Ecto neural progenitor cell (in vitro differentiated cells): ENCODE measurements at regions not wholly inside any gene's neighbourhood (a gene's known extent, or its start where the extent isn't known, plus 50 kb on each side); places are given as distances from the start of the nearest gene placed in this dataset.
"Not testable (repeated sequence)": the region's sequence is repeated elsewhere in the genome, so short reads cannot be mapped to it uniquely, and the experiment has no call there.

ENCODE experiments used
- DNase-seq: peaks from one replicate; pipeline ENCODE4 v3.0.0-alpha.2; 2018; ENCODE audit warnings: low spot score

- DNase-seq, result no peak
Observed at GRCh38 chr5:15334551-15335266, 165.3 kb upstream of the FBXL7 start.

GRCh38 chr5:15333091-15333490 is 166.9 kb upstream of the FBXL7 start:
- DNase-seq, result no peak

GRCh38 chr5:15326932-15327331 is 173.0 kb upstream of the FBXL7 start:
- no peak for DNase-seq

- no peak for DNase-seq
Observed at GRCh38 chr5:15326471-15326870, 173.5 kb upstream of the FBXL7 start.

DNA sequence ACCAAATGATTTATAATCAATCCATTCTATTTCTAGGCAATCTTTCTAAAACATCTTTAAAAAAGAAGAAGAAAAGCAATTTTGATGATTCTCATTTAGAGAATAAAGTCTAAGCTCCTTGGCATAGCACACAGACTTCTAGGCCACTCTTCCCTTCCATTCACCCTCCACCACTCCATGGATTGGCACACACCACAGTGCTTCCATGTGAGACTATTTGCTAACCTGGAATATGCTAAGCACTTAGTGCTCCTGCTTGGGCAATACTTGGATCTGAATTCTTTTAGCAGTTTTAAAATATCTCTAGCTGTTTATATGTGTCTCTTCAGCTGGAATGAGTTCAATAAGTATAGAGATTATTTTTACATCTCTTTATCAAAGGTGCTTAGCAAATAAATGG is 177.6 kb upstream of the FBXL7 start:
- DNase-seq, result no peak

DNA sequence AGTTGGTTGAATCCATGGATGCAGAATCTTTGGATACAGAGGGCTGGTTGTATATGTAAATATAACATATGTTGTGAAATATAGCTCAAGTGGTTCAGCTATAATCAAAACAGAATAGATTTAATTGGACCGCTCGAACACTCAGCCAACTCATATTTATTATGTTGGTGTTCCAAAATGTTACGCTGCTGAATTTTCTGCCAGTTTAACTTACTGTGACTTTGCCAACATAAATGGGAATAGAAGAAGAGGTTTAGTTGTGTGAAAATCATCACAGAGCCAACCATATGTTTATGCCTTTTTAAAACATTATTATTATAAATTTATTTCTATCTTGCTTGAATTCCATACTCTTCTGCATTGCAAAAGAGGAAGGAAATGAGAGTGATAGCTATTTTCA is 178.2 kb upstream of the FBXL7 start:
- no peak for DNase-seq

- DNase-seq, result no peak
Observed at GRCh38 chr5:15320871-15321270, 179.1 kb upstream of the FBXL7 start.

GRCh38 chr5:15304914-15305834 is 194.8 kb upstream of the FBXL7 start:
- DNase-seq, result no peak

- DNase-seq, result no peak
Observed at GRCh38 chr5:15304066-15304731, 195.8 kb upstream of the FBXL7 start.

- no peak for DNase-seq
Observed at GRCh38 chr5:15300141-15300540, 199.8 kb upstream of the FBXL7 start.

GRCh38 chr5:15290953-15291352 is 209.0 kb upstream of the FBXL7 start:
- no peak for DNase-seq

GRCh38 chr5:15286650-15287049 is 213.3 kb upstream of the FBXL7 start:
- no peak for DNase-seq

DNA sequence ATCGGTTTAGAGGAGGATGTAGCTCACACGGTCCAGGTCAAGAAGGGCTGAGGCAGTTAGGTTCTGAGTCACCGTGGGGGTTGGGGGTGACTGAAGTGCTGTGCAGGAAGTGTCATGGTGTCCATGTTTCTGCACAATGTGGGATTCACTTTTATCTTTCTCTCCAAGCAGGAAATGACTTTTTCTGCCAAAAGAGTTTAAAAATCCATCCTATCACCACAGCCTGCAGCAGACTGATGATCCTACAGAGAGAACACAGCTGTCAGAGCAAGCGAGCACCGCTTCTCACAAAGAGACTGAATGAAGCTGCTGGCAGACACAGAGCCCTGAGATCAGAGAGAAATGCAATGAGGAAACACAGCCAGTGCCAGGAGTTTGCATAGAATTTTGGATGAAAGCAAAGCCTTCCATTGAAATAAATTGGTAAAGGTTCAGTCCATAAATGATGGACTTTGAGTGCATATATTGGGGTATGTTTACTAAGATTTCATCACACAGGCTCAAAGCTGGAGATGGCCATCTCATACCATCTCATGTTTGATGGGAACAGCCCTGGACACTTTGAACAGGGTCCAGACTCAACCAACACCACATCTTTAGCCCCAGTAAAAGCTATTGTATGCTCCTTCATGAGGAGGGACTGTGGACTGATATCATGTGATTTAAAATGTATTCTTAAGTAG is 213.9 kb upstream of the FBXL7 start:
- DNase-seq, result no peak

DNA sequence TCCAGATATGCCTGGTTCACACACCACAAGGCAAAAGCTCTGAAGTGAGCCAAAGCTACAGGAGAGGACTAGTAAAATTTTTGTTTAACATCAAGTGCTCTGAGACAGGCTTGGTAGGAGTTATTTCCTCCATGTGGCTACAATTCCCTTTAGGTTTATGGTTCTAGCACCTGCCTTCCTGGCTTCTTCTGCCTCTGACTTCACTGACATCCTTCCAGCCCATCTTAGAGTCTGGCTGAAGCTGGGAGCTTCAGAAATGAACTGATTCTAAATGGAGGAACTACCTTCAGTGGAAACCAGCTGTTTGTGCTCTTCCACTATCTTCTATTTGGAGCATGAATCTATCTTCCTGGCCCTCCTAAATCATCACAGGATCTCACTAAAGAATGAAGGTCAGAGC is 215.3 kb upstream of the FBXL7 start:
- DNase-seq, result no peak

DNA sequence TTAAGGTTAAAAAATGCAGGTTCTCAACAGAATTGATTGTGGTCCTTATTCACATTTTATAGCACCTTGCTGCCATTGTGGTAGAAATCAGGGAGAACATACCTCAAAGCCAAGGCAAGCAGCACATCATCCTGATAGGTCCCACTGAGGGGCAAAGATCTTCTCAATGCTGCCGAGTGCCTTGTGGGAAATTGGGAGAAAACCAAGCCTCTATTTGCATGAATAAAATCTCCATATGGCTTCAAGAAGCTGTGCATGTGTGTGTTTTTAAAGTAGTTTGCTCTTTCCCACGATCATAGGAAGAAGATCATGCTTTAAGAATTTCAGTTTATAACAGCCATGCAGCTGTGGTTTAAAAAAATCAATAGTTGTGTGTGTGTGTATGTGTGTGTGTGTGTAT is 216.9 kb upstream of the FBXL7 start:
- DNase-seq, result no peak

DNA sequence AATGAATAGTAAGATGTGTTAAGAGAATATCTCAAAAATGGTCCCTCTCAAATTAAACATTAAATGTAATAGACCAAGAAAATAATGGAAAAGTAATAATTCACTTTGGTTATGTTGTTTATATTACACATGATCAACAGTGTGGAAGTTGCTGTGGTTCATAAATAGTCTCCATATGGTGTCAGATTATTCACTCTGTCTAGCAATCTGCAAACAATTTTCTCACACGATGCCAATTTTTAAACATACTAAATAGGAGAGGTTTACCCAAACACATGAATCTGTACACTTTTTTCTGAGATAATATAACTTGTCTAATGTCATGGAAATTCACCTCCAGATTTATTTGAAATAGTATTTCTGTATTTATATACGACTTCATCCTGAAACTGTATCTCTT is 217.4 kb upstream of the FBXL7 start:
- no peak for DNase-seq

DNA sequence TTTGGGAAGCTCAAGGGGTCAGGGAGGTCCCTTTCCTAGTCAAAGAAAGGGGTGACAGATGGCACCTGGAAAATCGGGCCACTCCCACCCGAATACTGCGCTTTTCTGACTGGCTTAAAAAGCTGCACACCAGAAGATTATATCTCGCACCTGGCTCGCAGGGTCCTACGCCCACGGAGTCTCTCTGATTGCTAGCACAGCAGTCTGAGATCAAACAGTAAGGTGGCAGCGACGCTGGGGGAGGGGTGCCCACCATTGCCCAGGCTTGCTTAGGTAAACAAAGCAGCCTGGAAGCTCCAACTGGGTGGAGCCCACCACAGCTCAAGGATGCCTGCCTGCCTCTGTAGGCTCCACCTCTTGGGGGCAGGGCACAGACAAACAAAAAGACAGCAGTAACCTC is 228.4 kb upstream of the FBXL7 start:
- DNase-seq, result not testable (repeated sequence)

DNA sequence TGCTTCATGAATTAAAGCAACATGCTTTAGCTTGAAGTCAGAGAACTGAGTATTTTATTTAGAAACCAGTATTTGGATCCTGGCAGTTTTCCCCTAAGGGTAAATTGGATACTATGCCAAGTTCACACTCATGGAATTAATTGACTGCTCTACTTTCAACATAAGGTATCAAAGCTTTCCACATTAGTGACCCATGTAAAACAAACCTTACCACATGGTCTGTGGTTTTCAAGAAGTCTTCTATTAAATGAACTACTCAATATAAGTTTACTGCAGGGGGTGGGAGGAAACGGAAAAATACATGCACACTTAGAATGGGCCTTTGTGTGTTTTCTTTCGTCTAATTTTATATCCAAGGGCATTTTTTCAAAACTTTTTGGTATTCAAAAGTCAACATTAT is 232.0 kb upstream of the FBXL7 start:
- DNase-seq, result no peak

GRCh38 chr5:15266841-15267240 is 233.1 kb upstream of the FBXL7 start:
- no peak for DNase-seq

DNA sequence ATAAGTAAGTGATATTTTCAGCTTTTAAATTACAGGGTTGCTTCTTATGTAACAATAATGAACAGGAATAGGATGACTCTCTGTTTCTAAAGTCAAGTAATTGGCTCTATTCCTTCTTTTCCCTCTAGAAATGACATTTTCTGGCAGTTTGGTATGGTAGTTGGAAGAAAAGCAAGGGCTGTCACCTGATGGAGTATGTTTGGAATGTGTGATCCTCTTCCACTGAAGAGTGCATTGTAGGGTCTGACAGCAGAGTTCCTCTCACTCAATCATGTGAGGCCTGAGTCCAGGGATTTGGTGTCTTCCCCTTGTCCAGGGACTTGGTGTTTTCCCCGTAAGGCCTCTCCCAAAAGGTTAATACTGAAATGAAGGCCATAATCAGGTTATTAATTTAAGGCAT is 233.8 kb upstream of the FBXL7 start:
- no peak for DNase-seq

DNA sequence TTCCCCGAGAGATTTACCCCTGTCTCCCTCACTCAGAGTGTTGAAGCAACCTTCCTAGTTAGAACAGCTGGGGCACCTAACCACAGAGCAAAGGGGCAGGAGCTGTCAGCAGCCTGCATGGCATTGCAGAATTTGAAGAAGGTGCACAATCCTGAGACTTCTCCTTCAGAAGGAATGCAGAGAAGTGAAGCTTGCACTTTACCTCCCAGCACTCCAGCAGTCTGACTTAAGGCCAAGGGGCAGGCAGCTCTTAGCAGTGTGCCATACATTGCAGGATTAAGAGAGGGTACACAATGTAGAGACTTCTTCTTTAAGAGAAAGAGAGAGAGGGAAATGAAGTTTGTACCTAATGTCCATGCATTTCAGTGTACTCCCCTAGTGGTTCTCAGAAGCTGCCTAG is 236.0 kb upstream of the FBXL7 start:
- DNase-seq, result no peak

- no peak for DNase-seq
Observed at GRCh38 chr5:15263406-15263805, 236.6 kb upstream of the FBXL7 start.
